Body of pancreas (tissue), 4 donors: ENCODE measurements at regions not wholly inside any gene's neighbourhood (a gene's known extent, or its start where the extent isn't known, plus 50 kb on each side); places are given as distances from the start of the nearest gene placed in this dataset.

ENCODE experiments used
- ATAC-seq: fragments of 150-250 bp; one replicate; pipeline ENCODE4 v1.9.1; 2016
- DNase-seq, 4 donors: peaks; one replicate each; pipeline ENCODE4 v3.0.0-alpha.2; 2019
- H3K27ac ChIP-seq, 4 donors: fragments of 200-600 bp; sonication (generic); 1 replicate in 3 of 4; 2 replicates in 1 of 4; pipeline versions ENCODE4 v1.5.1 to v1.6.1; 2016 to 2019; ENCODE audit warnings: mild to moderate bottlenecking in 1 of 4, mixed read lengths in 1 of 4, moderate library complexity in 1 of 4
- H3K27me3 ChIP-seq, 2 donors: fragments of 200-600 bp; sonication (generic); one replicate each; pipeline ENCODE4 v1.6.0; 2016; ENCODE audit warnings: mild to moderate bottlenecking in 1 of 2
- H3K36me3 ChIP-seq, 2 donors: fragments of 200-600 bp; sonication (generic); replicated peaks in 1 of 2; 2 replicates each; pipeline ENCODE4 v1.5.1; 2016; ENCODE audit warnings: low read depth in 2 of 2; ENCODE audit not compliant: insufficient read depth in 1 of 2
- H3K4me1 ChIP-seq: fragments of 200-600 bp; sonication (generic); one replicate; pipeline ENCODE4 v1.6.0; 2016
- H3K4me3 ChIP-seq, 2 donors: fragments of 200-600 bp; sonication (generic); 1 replicate in 1 of 2; 2 replicates in 1 of 2; pipeline ENCODE4 v1.5.1; 2016 to 2019
- H3K9me3 ChIP-seq, 3 donors: fragments of 200-600 bp; sonication (generic); 1 replicate in 2 of 3; 2 replicates in 1 of 3; pipeline ENCODE4 v1.5.1; 2016
- POLR2A ChIP-seq, 3 donors: fragments of 450-650 bp; IDR thresholded peaks; one replicate each; pipeline ENCODE4 v1.6.1; 2016; ENCODE audit warnings: antibody characterized with exemption in 3 of 3, mild to moderate bottlenecking in 2 of 3
- WGBS, 2 donors: methylation state at CpG; one replicate each; pipeline ENCODE4 v1.1.5; 2017; 5-methylcytosine and 5-hydroxymethylcytosine counted together
- intact Hi-C: fragments of 100-400 bp; cut with DNase I; formaldehyde crosslinking; loops from one replicate; pipeline ENCODE4 v1.15.1; 2023
- TF ChIP-seq, protein P1 (sequence below), 7 experiments: fragments of 450-650 bp in 4 of 7; fragments of 200-600 bp in 3 of 7; sonication (generic) in 3 of 7; IDR thresholded peaks; one replicate each; pipeline ENCODE4 v1.5.1; 2016 to 2019; ENCODE audit warnings: antibody characterized with exemption in 7 of 7

DNA sequence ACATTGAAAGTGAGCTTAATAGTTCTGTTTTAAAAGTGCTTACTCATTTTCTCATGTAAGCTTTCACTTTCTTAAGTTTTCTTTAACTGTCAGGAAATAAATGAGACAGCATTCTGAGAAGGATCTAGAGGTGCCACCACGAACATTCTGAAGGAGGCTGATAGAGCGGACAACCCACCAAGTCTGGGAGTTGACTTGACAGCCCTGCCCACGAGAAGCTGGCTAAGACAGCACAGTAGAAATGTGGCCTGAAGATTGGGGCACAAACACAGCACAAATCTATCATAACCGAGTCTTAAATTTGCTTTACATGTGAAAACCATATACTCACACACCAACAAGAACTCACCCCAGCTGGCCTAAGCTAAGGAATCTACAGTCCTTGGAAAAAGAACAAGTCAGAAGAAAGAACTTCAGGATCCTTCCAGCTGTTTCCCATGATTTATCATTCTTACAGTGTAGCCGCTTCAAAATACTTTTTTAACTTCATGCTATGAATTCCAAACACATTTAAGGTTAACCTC, 144.2 kb upstream of the TNFAIP3 start:
- TF ChIP-seq, protein P1, sequence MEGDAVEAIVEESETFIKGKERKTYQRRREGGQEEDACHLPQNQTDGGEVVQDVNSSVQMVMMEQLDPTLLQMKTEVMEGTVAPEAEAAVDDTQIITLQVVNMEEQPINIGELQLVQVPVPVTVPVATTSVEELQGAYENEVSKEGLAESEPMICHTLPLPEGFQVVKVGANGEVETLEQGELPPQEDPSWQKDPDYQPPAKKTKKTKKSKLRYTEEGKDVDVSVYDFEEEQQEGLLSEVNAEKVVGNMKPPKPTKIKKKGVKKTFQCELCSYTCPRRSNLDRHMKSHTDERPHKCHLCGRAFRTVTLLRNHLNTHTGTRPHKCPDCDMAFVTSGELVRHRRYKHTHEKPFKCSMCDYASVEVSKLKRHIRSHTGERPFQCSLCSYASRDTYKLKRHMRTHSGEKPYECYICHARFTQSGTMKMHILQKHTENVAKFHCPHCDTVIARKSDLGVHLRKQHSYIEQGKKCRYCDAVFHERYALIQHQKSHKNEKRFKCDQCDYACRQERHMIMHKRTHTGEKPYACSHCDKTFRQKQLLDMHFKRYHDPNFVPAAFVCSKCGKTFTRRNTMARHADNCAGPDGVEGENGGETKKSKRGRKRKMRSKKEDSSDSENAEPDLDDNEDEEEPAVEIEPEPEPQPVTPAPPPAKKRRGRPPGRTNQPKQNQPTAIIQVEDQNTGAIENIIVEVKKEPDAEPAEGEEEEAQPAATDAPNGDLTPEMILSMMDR (IDR thresholded peaks at IDR 0.05), result no peak
- TF ChIP-seq POLR2A (IDR thresholded peaks at IDR 0.05), result no peak
- H3K27ac ChIP-seq, result no peak overlapping the region
- DNase-seq (no peak), ATAC-seq (no peak)
- no peak overlapping the region for H3K4me3 ChIP-seq
- intact Hi-C loops, result no loop called here
- 85 to 92% methylated on average over 5 of the region's 5 CpGs for WGBS, 2 donors
- H3K27me3 ChIP-seq, result no peaks in the 10 kb centered on the region
- H3K36me3 ChIP-seq, result no peaks in the 10 kb centered on the region
- no peaks in the 10 kb centered on the region for H3K4me1 ChIP-seq
- H3K9me3 ChIP-seq, result no peaks in the 10 kb centered on the region

DNA sequence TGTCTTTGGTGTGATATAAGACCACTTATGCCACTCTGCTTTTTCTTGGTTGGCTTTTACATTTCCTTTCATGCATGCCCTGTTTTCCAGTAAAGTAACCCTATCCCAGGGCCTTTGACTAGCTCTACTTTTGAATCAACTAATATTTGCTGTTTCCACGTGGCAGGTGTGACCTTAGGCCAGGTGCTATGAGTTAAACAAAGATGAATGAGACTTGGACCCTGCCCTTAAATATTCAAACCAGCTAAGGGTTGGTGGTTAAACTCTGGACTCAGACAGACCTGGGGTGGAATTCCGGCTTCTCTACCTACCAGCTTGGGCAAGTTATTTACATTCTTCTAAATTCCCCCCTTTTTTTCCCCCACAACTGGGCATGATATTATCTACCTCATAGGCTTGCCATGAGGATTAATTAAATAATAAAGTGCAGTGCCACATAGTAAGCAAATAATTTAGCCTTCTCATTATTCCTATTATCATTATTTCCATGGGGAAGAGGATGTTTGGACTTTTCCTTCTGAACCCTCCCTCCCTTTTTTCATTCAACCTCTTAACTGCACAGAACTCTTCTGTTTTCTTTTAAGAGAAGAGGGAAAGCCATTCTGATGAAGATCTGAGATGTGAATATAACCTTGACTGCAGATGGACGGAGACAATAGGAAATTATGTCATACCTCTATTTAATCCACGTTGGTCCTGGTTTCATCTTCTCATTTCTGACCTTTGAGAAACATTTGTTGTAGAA, 143.6 kb upstream of the TNFAIP3 start:
- intact Hi-C loops, result no loop called here
- Histone ChIP-seq H3K9me3 (no peaks in the 10 kb centered on the region), H3K27ac (no peak overlapping the region), H3K4me1 (no peaks in the 10 kb centered on the region), H3K36me3 (no peaks in the 10 kb centered on the region), H3K4me3 (no peak overlapping the region), H3K27me3 (no peaks in the 10 kb centered on the region)
- no peak for DNase-seq
- WGBS, 2 donors, result 63 to 64% methylated on average over 4 of the region's 4 CpGs
- no peak for ATAC-seq
- TF ChIP-seq, protein P1 (IDR thresholded peaks at IDR 0.05), result no peak
- TF ChIP-seq POLR2A (IDR thresholded peaks at IDR 0.05), result no peak

DNA sequence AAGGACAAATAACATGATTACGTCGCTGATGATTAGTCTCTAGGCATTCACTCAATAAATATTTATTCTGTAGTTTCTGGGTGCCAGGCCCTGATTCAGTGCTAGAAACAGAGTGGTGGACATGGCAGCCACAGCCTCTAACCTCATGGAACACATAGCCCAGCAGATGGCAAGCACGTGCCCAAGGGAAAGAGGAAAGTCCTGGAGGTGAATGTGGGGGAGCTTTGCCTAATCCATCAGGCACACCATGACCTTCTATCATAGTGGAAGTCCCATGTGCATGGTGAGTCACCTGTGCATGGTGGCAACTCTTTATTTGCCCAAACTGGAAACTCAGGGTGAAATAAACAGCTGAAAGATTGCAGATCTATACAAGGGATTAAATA, 143.0 kb upstream of the TNFAIP3 start:
- Histone ChIP-seq H3K9me3 (no peaks in the 10 kb centered on the region), H3K4me1 (no peaks in the 10 kb centered on the region), H3K27me3 (no peaks in the 10 kb centered on the region), H3K27ac (no peak overlapping the region), H3K4me3 (no peak overlapping the region), H3K36me3 (no peaks in the 10 kb centered on the region)
- DNase-seq (no peak), ATAC-seq (no peak)
- WGBS, 2 donors, result 62% methylated on average over 3 of the region's 3 CpGs
- TF ChIP-seq POLR2A (IDR thresholded peaks at IDR 0.05), result no peak
- TF ChIP-seq, protein P1 (IDR thresholded peaks at IDR 0.05), result no peak
- intact Hi-C loops, result no loop called here

DNA sequence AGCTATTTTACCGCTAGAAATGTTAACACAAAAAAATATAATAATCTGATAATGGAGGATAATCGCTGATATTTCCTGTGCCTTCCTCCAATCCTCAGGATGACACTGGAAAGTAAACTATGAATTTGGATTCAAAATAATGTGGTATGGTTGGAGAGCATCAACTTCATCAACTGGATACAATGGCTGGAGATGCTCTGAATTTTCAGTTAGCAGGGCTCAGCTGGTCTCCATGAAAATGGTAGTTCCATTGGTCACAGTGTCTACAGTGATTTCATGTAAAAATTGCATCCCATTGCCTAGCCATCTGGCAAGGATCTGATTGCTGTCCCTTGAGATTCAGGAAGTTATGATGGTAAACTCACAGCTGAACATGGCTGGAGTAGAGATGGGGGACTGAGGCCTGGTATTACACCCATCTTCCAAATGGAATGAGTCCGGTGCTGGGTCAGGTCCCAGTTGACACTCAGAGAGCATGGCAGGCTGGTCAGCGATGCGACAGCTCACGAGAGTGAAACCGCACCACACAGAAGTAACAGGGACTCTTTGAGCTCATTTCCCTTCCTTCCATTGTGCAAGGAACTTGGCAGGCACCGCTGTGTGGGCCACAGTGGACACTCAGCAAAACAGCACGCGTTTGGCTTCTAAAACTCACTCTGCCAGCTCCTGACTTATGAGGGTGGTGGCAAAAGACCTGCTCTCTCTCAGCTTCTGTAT, 142.4 kb upstream of the TNFAIP3 start:
- 88 to 91% methylated on average over 10 of the region's 10 CpGs for WGBS, 2 donors
- Histone ChIP-seq H3K4me3 (no peak overlapping the region), H3K27ac (no peak overlapping the region), H3K27me3 (no peaks in the 10 kb centered on the region), H3K4me1 (no peaks in the 10 kb centered on the region), H3K9me3 (no peaks in the 10 kb centered on the region), H3K36me3 (no peaks in the 10 kb centered on the region)
- TF ChIP-seq POLR2A (IDR thresholded peaks at IDR 0.05), result no peak
- TF ChIP-seq, protein P1 (IDR thresholded peaks at IDR 0.05), result no peak
- no peak for ATAC-seq
- intact Hi-C loops, result no loop called here
- peak in 1 of 4 donors; percentile 59 for DNase-seq
